Osteocyte (in vitro differentiated cells): ENCODE measurements at regions not wholly inside any gene's neighbourhood (a gene's known extent, or its start where the extent isn't known, plus 50 kb on each side); places are given as distances from the start of the nearest gene placed in this dataset.
"Not testable (repeated sequence)": the region's sequence is repeated elsewhere in the genome, so short reads cannot be mapped to it uniquely, and the experiment has no call there.

Experiments
- DNase-seq: peaks from one replicate; pipeline ENCODE4 v3.0.0; 2021; ENCODE audit warnings: mixed read lengths; ENCODE audit not compliant: unreplicated experiment; ENCODE audit errors: extremely low spot score
- H3K27ac Mint-ChIP-seq: one replicate; pipeline ENCODE4 v1.8.0; 2021; ENCODE audit warnings: mild to moderate bottlenecking, mixed read lengths; ENCODE audit not compliant: unreplicated experiment
- H3K27me3 Mint-ChIP-seq: one replicate; pipeline ENCODE4 v1.8.0; 2021; ENCODE audit warnings: mixed read lengths; ENCODE audit not compliant: unreplicated experiment
- H3K36me3 Mint-ChIP-seq: one replicate; pipeline ENCODE4 v1.8.0; 2021; ENCODE audit warnings: mixed read lengths; ENCODE audit not compliant: unreplicated experiment
- H3K4me1 Mint-ChIP-seq: one replicate; pipeline ENCODE4 v1.8.0; 2021; ENCODE audit warnings: mixed read lengths; ENCODE audit not compliant: unreplicated experiment
- H3K4me3 Mint-ChIP-seq: one replicate; pipeline ENCODE4 v1.8.0; 2021; ENCODE audit warnings: mild to moderate bottlenecking, moderate library complexity, mixed read lengths; ENCODE audit not compliant: unreplicated experiment
- H3K9me3 Mint-ChIP-seq: one replicate; pipeline ENCODE4 v1.8.0; 2021; ENCODE audit warnings: mixed read lengths; ENCODE audit not compliant: unreplicated experiment
- TF ChIP-seq, protein P1 (sequence below): fragments of 200-600 bp; sonication (generic); IDR thresholded peaks from 2 replicates; pipeline ENCODE4 v1.5.0; 2021; ENCODE audit warnings: antibody characterized with exemption, mild to moderate bottlenecking, moderate library complexity

DNA sequence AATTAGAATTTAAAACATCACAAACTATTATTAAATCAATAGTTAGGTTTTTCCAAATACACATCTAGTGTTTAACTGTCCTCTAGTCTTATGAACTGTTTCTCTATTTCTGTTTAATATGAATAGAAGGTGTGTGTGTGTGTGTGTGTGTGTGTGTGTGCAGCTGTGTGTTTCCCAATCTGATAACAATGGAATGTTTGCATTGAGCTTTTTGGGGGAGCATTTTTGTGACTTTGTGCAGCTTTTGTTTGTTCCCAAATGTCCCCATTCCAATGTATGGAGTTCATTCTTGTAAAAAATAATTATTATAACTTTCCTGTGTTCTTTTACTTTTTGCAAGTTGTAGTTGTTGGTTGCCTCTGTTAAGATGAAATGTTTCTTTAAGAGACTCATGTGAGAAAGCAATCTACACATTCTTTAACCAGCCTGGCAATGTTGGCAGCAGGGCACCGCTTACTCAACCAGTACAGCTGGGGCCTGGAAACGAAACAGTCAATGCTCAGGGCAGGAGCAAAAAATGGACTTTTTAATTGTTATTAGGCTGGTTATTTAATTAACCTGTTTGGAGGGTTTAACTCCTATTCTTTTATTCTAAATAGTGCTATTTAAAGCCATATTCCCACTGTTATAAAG lies 354.3 kb downstream of the SRGAP2C start:
- Mint-ChIP-seq H3K36me3 (no peaks in the 10 kb centered on the region), H3K27me3 (peaks cover 6% of the 10 kb centered on the region), H3K4me1 (peaks cover 2% of the 10 kb centered on the region), H3K4me3 (no peak overlapping the region), H3K27ac (no peak overlapping the region), H3K9me3 (no peaks in the 10 kb centered on the region)
- TF ChIP-seq, protein P1, sequence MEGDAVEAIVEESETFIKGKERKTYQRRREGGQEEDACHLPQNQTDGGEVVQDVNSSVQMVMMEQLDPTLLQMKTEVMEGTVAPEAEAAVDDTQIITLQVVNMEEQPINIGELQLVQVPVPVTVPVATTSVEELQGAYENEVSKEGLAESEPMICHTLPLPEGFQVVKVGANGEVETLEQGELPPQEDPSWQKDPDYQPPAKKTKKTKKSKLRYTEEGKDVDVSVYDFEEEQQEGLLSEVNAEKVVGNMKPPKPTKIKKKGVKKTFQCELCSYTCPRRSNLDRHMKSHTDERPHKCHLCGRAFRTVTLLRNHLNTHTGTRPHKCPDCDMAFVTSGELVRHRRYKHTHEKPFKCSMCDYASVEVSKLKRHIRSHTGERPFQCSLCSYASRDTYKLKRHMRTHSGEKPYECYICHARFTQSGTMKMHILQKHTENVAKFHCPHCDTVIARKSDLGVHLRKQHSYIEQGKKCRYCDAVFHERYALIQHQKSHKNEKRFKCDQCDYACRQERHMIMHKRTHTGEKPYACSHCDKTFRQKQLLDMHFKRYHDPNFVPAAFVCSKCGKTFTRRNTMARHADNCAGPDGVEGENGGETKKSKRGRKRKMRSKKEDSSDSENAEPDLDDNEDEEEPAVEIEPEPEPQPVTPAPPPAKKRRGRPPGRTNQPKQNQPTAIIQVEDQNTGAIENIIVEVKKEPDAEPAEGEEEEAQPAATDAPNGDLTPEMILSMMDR, result no peak
- no peak for DNase-seq

DNA sequence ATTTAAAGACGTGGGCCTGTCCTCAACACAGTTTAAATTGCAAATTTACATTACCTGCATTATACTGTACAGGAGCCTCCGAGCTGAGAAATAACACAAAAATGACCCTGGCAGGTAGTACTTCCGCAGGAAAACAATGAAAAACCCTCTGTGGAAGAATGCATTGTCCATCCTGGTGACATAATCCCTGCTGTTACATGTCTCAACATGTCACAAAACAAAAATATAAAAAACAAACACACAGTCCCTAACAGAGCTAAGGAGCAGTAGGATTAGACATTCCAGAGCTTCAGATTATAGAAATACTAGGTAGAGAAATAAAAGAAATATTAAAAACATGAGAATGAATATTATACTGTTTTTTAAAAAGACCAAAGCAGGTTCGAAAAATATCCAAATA lies 359.2 kb downstream of the SRGAP2C start:
- H3K27ac Mint-ChIP-seq, result not testable (repeated sequence)

DNA sequence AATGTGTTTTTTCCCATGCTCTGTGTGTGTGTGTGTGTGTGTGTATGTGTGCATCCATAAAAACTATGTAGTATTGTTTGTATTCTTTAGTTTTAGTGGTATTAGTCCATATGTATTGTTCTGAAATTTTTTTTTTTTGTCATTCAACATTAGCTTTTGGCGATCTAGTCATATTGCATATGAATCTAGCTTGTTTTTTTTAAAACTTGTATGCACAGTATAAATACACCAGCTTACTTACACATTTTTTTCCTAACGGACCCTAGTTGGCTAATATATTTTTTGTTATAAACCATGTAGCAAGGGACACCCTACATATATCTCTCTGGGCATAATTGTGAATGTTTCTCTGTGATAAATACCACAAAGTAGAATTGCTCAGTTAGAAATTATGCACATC lies 359.7 kb downstream of the SRGAP2C start:
- Mint-ChIP-seq H3K27me3 (peaks cover 6% of the 10 kb centered on the region), H3K36me3 (no peaks in the 10 kb centered on the region), H3K27ac (no peak overlapping the region), H3K4me1 (peaks cover 2% of the 10 kb centered on the region), H3K4me3 (no peak overlapping the region), H3K9me3 (no peaks in the 10 kb centered on the region)
- TF ChIP-seq, protein P1, result no peak
- DNase-seq, result no peak

More for the DNA sequence above, 359.2 kb downstream of the SRGAP2C start:
- H3K4me3 Mint-ChIP-seq, H3K36me3 Mint-ChIP-seq, DNase-seq, H3K4me1 Mint-ChIP-seq, H3K9me3 Mint-ChIP-seq, H3K27me3 Mint-ChIP-seq: not testable (repeated sequence)

DNA sequence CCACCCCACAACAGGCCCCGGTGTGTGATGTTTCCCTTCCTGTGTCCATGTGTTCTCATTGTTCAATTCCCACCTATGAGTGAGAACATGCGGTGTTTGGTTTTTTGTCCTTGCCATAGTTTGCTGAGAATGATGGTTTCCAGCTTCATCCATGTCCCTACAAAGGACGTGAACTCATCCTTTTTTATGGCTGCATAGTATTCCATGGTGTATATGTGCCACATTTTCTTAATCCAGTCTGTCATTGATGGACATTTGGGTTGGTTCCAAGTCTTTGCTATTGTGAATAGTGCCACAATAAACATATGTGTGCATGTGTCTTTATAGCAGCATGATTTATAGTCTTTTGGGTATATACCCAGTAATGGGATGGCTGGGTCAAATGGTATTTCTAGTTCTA lies 361.1 kb downstream of the SRGAP2C start:
- H3K4me3 Mint-ChIP-seq, H3K4me1 Mint-ChIP-seq, H3K27me3 Mint-ChIP-seq, H3K27ac Mint-ChIP-seq, DNase-seq, H3K9me3 Mint-ChIP-seq, H3K36me3 Mint-ChIP-seq: not testable (repeated sequence)

DNA sequence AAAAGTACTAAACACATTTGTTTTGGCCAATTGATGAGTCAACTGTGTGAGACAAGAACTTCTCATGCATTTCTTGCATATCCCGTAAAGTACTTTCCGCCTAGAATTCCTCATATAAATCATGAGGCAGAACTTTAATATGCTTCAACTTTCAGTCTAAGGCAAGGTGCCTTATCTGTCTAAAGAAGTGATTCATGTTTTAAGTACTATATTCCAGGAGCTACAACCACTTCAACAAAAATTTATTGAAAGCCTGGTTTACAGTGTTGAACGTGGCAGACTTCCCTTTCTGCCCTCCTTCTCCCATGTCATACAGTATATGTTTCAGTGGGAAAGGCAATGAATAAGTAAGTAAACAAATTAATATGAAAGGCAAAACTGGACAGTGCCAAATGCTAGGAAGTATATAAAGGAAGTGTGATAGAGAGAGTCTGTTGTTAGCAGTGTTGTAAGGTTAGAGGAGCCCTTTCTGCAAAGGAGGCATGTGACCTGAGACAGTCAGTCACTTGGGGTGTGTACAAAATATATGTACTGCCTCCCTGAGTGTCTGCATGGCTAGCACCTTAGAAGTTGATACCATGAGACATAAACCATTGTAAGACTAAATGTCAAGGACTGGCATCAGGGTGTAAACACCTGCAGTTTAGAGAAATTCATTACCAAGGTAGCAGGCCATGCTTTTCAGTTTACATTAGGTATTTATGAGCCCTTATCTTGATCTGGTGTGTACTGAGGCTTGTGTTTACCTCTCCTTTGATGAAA lies 362.2 kb downstream of the SRGAP2C start:
- Mint-ChIP-seq H3K4me3 (no peak overlapping the region), H3K27ac (no peak overlapping the region), H3K4me1 (no peaks in the 10 kb centered on the region), H3K36me3 (no peaks in the 10 kb centered on the region), H3K9me3 (no peaks in the 10 kb centered on the region), H3K27me3 (peaks cover 6% of the 10 kb centered on the region)
- no peak for DNase-seq
- TF ChIP-seq, protein P1, result no peak

DNA sequence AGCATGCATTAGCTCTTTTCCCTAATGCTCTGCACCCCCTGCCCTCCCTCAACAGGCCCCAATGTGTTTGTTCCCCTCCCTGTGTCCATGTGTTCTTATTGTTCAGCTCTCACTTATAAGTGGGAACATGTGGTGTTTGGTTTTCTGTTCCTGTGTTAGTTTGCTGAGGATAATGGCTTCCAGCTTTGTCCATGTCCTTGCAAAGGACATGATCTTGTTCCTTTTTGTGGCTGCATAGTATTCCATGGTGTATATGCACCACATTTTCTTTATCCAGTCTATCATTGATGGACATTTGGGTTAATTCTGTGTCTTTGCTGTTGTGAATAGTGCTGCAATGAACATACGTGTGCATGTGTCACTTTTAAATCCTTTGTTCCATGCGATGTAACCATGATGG lies 363.0 kb downstream of the SRGAP2C start:
- H3K4me1 Mint-ChIP-seq, H3K9me3 Mint-ChIP-seq, H3K27me3 Mint-ChIP-seq, H3K36me3 Mint-ChIP-seq, H3K27ac Mint-ChIP-seq, H3K4me3 Mint-ChIP-seq, DNase-seq: not testable (repeated sequence)

DNA sequence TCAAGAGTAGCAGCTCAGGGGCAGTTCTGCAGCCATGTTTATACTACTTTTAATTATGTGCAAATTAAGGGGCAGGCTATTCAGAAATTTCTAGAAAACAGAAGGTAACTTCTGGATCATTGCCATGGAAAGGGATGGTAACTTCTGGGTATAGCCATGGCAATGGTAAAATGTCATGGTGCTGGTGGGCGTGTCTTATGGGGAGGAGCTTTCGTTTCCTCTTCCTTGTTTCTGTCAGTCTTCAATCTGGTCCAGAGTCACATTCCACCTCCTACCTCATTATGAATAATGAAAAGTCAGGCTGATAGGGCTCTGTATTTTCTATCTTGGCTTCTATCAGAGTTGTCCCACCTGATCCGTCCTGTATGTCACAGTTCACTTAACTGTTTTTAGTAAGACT lies 366.0 kb downstream of the SRGAP2C start:
- not testable (repeated sequence) for H3K27ac Mint-ChIP-seq, H3K27me3 Mint-ChIP-seq, H3K4me1 Mint-ChIP-seq, H3K9me3 Mint-ChIP-seq, H3K36me3 Mint-ChIP-seq, DNase-seq, H3K4me3 Mint-ChIP-seq

DNA sequence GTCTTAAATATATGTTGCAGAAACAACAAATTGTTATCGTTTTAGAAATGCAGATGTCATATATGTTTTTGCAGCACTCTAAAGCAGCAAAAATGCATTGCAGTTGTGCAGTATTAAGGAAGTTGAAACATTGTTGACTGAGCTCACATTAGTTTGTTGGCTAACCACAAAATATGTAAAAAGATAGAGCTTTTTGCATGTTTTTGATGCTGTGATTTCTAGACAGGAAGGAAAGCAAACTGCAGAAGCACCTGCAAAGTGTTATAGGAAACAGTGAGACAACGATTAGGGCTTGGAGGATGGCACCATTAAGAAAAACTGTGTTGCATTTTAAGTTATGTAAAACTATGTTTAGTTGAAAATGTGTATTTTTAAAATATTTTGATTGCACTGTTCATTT lies 366.7 kb downstream of the SRGAP2C start:
- not testable (repeated sequence) for DNase-seq, H3K4me3 Mint-ChIP-seq, H3K27me3 Mint-ChIP-seq, H3K27ac Mint-ChIP-seq, H3K36me3 Mint-ChIP-seq, H3K9me3 Mint-ChIP-seq, H3K4me1 Mint-ChIP-seq

DNA sequence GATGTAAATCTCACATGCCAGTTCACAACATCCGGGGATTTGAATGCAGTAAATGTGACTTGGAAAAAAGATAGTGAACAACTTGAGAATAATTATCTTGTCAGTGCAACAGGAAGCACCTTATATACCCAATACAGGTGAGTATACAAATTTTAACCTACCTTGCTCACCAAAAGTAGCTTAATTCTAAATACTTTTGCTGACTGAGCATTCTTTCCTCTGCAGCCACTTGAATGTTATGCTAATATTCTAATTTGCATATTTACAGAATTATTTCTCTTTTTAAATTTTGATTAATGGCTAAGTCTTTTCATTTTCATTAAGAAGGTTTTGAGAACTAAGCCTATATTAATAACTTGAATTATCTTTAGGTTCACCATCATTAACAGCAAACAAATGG lies 371.8 kb downstream of the SRGAP2C start:
- not testable (repeated sequence) for H3K27ac Mint-ChIP-seq, DNase-seq, H3K9me3 Mint-ChIP-seq, H3K4me3 Mint-ChIP-seq, H3K27me3 Mint-ChIP-seq, H3K4me1 Mint-ChIP-seq, H3K36me3 Mint-ChIP-seq
